Left lung (tissue), 4 donors: ENCODE measurements at regions not wholly inside any gene's neighbourhood (a gene's known extent, or its start where the extent isn't known, plus 50 kb on each side); places are given as distances from the start of the nearest gene placed in this dataset.
A peak's percentile ranks its signal among the peaks of the same experiment; 100 is the strongest.

ENCODE experiments used
- ATAC-seq: fragments of 200-7000 bp; cut with Tn5 transposase; one replicate; pipeline ENCODE4 v1.9.1; 2020; ENCODE audit warnings: moderate library complexity
- DNase-seq, 4 donors: peaks; one replicate each; pipeline ENCODE4 v3.0.0-alpha.2; 2013 to 2020
- H3K27ac ChIP-seq, 2 donors: fragments of 200-600 bp; sonication (generic) in 1 of 2; one replicate each; pipeline versions ENCODE4 v1.5.0 to v1.8.0; 2020 to 2021
- H3K27me3 ChIP-seq, 2 donors: fragments of 200-600 bp; sonication (generic) in 1 of 2; one replicate each; pipeline versions ENCODE4 v1.5.0 to v1.8.0; 2020 to 2021
- H3K36me3 ChIP-seq, 2 donors: fragments of 200-600 bp; sonication (generic) in 1 of 2; one replicate each; pipeline versions ENCODE4 v1.5.0 to v1.8.0; 2020 to 2021
- H3K4me1 ChIP-seq, 2 donors: fragments of 200-600 bp; one replicate each; pipeline ENCODE4 v1.8.0; 2021
- H3K4me3 ChIP-seq, 2 donors: fragments of 200-600 bp; sonication (generic) in 1 of 2; one replicate each; pipeline versions ENCODE4 v1.5.0 to v1.8.0; 2020 to 2021; ENCODE audit warnings: mild to moderate bottlenecking in 1 of 2
- H3K9me3 ChIP-seq, 2 donors: fragments of 200-600 bp; sonication (generic) in 1 of 2; one replicate each; pipeline versions ENCODE4 v1.5.0 to v1.8.0; 2020 to 2021
- CTCF ChIP-seq, 2 donors: fragments of 200-600 bp; sonication (generic) in 1 of 2; IDR thresholded peaks; one replicate each; pipeline versions ENCODE4 v1.5.0 to v1.8.0; 2021; ENCODE audit warnings: antibody characterized with exemption in 2 of 2
- intact Hi-C, 2 donors: fragments of 100-400 bp; cut with DNase I; formaldehyde crosslinking; loops; one replicate each; pipeline versions ENCODE4 v1.11.2 to v1.14.2; 2022
- donor health status: DM: no; HTN: yes; CAD: no.
- donor health status: DM: no; HTN: no; CAD: no.

GRCh38 chr1:87844251-87844650 lies 515.6 kb downstream of the LMO4 start:
- H3K4me3 ChIP-seq, result no peak overlapping the region
- H3K27ac ChIP-seq, result no peak overlapping the region
- intact Hi-C loops, result no loop called here
- no peaks in the 10 kb centered on the region for H3K27me3 ChIP-seq
- no peak for TF ChIP-seq CTCF (IDR thresholded peaks at IDR 0.05)
- no peaks in the 10 kb centered on the region for H3K4me1 ChIP-seq
- ATAC-seq (no peak), DNase-seq (no peak)
- no peaks in the 10 kb centered on the region for H3K36me3 ChIP-seq
- H3K9me3 ChIP-seq, result no peaks in the 10 kb centered on the region

- no peak overlapping the region for H3K27ac ChIP-seq
- H3K4me1 ChIP-seq, result no peaks in the 10 kb centered on the region
- no peak for TF ChIP-seq CTCF (IDR thresholded peaks at IDR 0.05)
- H3K9me3 ChIP-seq, result no peaks in the 10 kb centered on the region
- H3K4me3 ChIP-seq, result no peak overlapping the region
- intact Hi-C loops, result no loop called here
- H3K27me3 ChIP-seq, result no peaks in the 10 kb centered on the region
- ATAC-seq (no peak), DNase-seq (no peak)
- no peaks in the 10 kb centered on the region for H3K36me3 ChIP-seq
These were observed 522.8 kb downstream of the LMO4 start for GRCh38 chr1:87851490-87851889.

- DNase-seq (peak in 1 of 4 donors; percentile 40), ATAC-seq (peak; percentile 95)
- H3K4me3 ChIP-seq, result no peak overlapping the region
- no peak for TF ChIP-seq CTCF (IDR thresholded peaks at IDR 0.05)
- no peaks in the 10 kb centered on the region for H3K4me1 ChIP-seq
- intact Hi-C loops, result no loop called here
- H3K36me3 ChIP-seq, result no peaks in the 10 kb centered on the region
- H3K27me3 ChIP-seq, result no peaks in the 10 kb centered on the region
- no peaks in the 10 kb centered on the region for H3K9me3 ChIP-seq
- no peak overlapping the region for H3K27ac ChIP-seq
These were observed 523.9 kb downstream of the LMO4 start for GRCh38 chr1:87852410-87853161.

GRCh38 chr1:87853576-87854351 lies 525.1 kb downstream of the LMO4 start:
- Histone ChIP-seq H3K4me3 (no peak overlapping the region), H3K27ac (no peak overlapping the region), H3K9me3 (peaks cover 0 to 3% of the 10 kb centered on the region in 2 donors), H3K4me1 (no peaks in the 10 kb centered on the region), H3K36me3 (no peaks in the 10 kb centered on the region), H3K27me3 (no peaks in the 10 kb centered on the region)
- DNase-seq (peak in 1 of 4 donors; percentile 36), ATAC-seq (no peak)
- TF ChIP-seq CTCF (IDR thresholded peaks at IDR 0.05), result no peak
- intact Hi-C loops, result no loop called here

GRCh38 chr1:87863317-87863716 lies 534.6 kb downstream of the LMO4 start:
- ATAC-seq (no peak), DNase-seq (no peak)
- no peaks in the 10 kb centered on the region for H3K4me1 ChIP-seq
- intact Hi-C loops, result no loop called here
- H3K4me3 ChIP-seq, result no peak overlapping the region
- H3K27me3 ChIP-seq, result no peaks in the 10 kb centered on the region
- H3K36me3 ChIP-seq, result no peaks in the 10 kb centered on the region
- no peak overlapping the region for H3K27ac ChIP-seq
- TF ChIP-seq CTCF (IDR thresholded peaks at IDR 0.05), result no peak
- peaks cover 0 to 4% of the 10 kb centered on the region in 2 donors for H3K9me3 ChIP-seq
